Endothelial cell of umbilical vein (primary cell): ENCODE measurements at regions not wholly inside any gene's neighbourhood (a gene's known extent, or its start where the extent isn't known, plus 50 kb on each side); places are given as distances from the start of the nearest gene placed in this dataset.

Experiments
- BruUV-seq: library from RNA; stranded (reverse); fragments of 400-500 nt; replicated peaks from 2 replicates; lab custom pipeline; 2021; lab: Mats Ljungman, UMichigan
- CTCF ChIA-PET: fragments of 300-600, 350-600 bp; sonication (Branson Sonifier 250); formaldehyde crosslinking; loops from one replicate; lab custom pipeline; 2021; ENCODE audit warnings: antibody characterized with exemption, inconsistent platforms; lab: Charles Lee
- POLR2A ChIA-PET: fragments of 300-600, 350-600 bp; sonication (Branson Sonifier 250); formaldehyde crosslinking; loops from one replicate; lab custom pipeline; 2021; ENCODE audit warnings: antibody characterized with exemption, inconsistent platforms; lab: Charles Lee
- DNase-seq: peaks from one replicate; pipeline ENCODE4 v3.0.0-alpha.2; 2011; ENCODE audit warnings: low read depth, low spot score
- FAIRE-seq: peaks from 2 replicates; lab custom pipeline; 2011; peaks lifted over from hg19 to GRCh38; lab: Jason Lieb, UNC
- H2AFZ ChIP-seq: 2 replicates; pipeline ENCODE4 v1.6.0; 2012; ENCODE audit warnings: low read depth, low read length, control low read depth, inconsistent platforms
- H3K27ac ChIP-seq: 2 replicates; pipeline ENCODE4 v1.5.1; 2011; ENCODE audit warnings: low read depth, mild to moderate bottlenecking, control low read depth, low read length, moderate library complexity; ENCODE audit not compliant: insufficient read depth
- H3K27me3 ChIP-seq, 2 experiments: 2 replicates each; pipeline versions ENCODE4 v1.6.0 to v1.6.1; 2011; ENCODE audit warnings: low read length in 2 of 2, mixed read lengths in 1 of 2; ENCODE audit not compliant: control insufficient read depth in 2 of 2, insufficient read depth in 2 of 2
- H3K36me3 ChIP-seq, 2 experiments: 2 replicates in 1 of 2; 3 replicates in 1 of 2; pipeline ENCODE4 v1.5.1; 2011; ENCODE audit warnings: low read length in 2 of 2, mild to moderate bottlenecking in 1 of 2, moderate library complexity in 1 of 2; ENCODE audit not compliant: control insufficient read depth in 2 of 2, insufficient read depth in 2 of 2; ENCODE audit errors: extremely low read depth in 1 of 2
- H3K4me1 ChIP-seq: 3 replicates; pipeline ENCODE4 v1.5.1; 2011; ENCODE audit warnings: mild to moderate bottlenecking, low read length; ENCODE audit not compliant: control insufficient read depth, insufficient read depth; ENCODE audit errors: extremely low read depth
- H3K4me2 ChIP-seq: 2 replicates; pipeline ENCODE4 v1.6.1; 2011; ENCODE audit warnings: low read length, control low read depth, mixed read lengths; ENCODE audit not compliant: insufficient read depth
- H3K4me3 ChIP-seq, 3 experiments: fragments of 200-600 bp in 1 of 3; sonication (generic), shearing (Covaris generic) in 1 of 3; replicated peaks in 1 of 3; 2 replicates each; pipeline ENCODE4 v1.5.1; 2011 to 2016; ENCODE audit warnings: control low read depth in 3 of 3, low read length in 3 of 3, mild to moderate bottlenecking in 2 of 3, inconsistent platforms in 1 of 3, low read depth in 1 of 3, moderate library complexity in 1 of 3; ENCODE audit not compliant: insufficient read depth in 1 of 3
- H3K79me2 ChIP-seq: 2 replicates; pipeline ENCODE4 v1.6.0; 2012; ENCODE audit warnings: low read length, inconsistent platforms; ENCODE audit not compliant: control insufficient read depth, insufficient read depth
- H3K9ac ChIP-seq: replicated peaks from 2 replicates; pipeline ENCODE3; 2011; ENCODE audit warnings: low read length, control low read depth; ENCODE audit not compliant: insufficient read depth; ENCODE audit errors: extremely low read depth
- H3K9me1 ChIP-seq: replicated peaks from 3 replicates; pipeline ENCODE4 v1.6.0; 2011; ENCODE audit warnings: mild to moderate bottlenecking, low read length; ENCODE audit not compliant: control insufficient read depth, insufficient read depth; ENCODE audit errors: extremely low read depth
- H3K9me3 ChIP-seq: replicated peaks from 2 replicates; pipeline ENCODE4 v1.5.1; 2012; ENCODE audit warnings: low read length, inconsistent platforms; ENCODE audit not compliant: control insufficient read depth, insufficient read depth
- H4K20me1 ChIP-seq: replicated peaks from 2 replicates; pipeline ENCODE3; 2011; ENCODE audit warnings: mild to moderate bottlenecking, low read length; ENCODE audit not compliant: control insufficient read depth, insufficient read depth; ENCODE audit errors: extremely low read depth
- CTCF ChIP-seq, 2 donors: IDR thresholded peaks; 1 replicate in 1 of 2; 2 replicates in 1 of 2; pipeline ENCODE4 v1.5.1; 2011; ENCODE audit warnings: low read length in 2 of 2, mild to moderate bottlenecking in 2 of 2, moderate library complexity in 2 of 2, control low read depth in 1 of 2, inconsistent platforms in 1 of 2, low read depth in 1 of 2; ENCODE audit not compliant: insufficient read depth in 1 of 2; ENCODE audit errors: extremely low read depth in 1 of 2
- EZH2 ChIP-seq: IDR thresholded peaks from 2 replicates; pipeline ENCODE4 v1.6.1; 2012; ENCODE audit warnings: borderline replicate concordance, low read depth, mild to moderate bottlenecking, moderate library complexity, low read length, inconsistent platforms; ENCODE audit not compliant: severe bottlenecking
- FOS ChIP-seq: IDR thresholded peaks from 2 replicates; pipeline ENCODE4 v1.6.1; 2011; ENCODE audit warnings: mild to moderate bottlenecking, low read length, moderate library complexity, borderline replicate concordance; ENCODE audit not compliant: insufficient read depth
- GATA2 ChIP-seq: IDR thresholded peaks from 2 replicates; pipeline ENCODE4 v1.7.0; 2011; ENCODE audit warnings: low read depth, mild to moderate bottlenecking, moderate library complexity, mixed read lengths, low read length; ENCODE audit not compliant: insufficient read length, insufficient read depth
- JUN ChIP-seq: IDR thresholded peaks from 2 replicates; pipeline ENCODE4 v1.6.1; 2011; ENCODE audit warnings: borderline replicate concordance, low read depth; ENCODE audit not compliant: insufficient read length, insufficient read depth
- MAX ChIP-seq: IDR thresholded peaks from 2 replicates; pipeline ENCODE4 v1.6.1; 2011; ENCODE audit not compliant: insufficient read depth, insufficient read length
- MYC ChIP-seq: IDR thresholded peaks from one replicate; pipeline ENCODE4 v1.6.1; 2011; ENCODE audit warnings: mild to moderate bottlenecking, low read depth, low read length
- POLR2A ChIP-seq: IDR thresholded peaks from 2 replicates; pipeline ENCODE4 v1.6.1; 2012; ENCODE audit warnings: low read depth, mild to moderate bottlenecking, control low read depth, low read length
- POLR2AphosphoS5 ChIP-seq: IDR thresholded peaks from 2 replicates; pipeline ENCODE4 v1.6.1; 2012; ENCODE audit warnings: low read depth, mild to moderate bottlenecking, control low read depth, low read length, moderate library complexity; ENCODE audit not compliant: insufficient read depth
- dilution Hi-C: fragments of 300-500 bp; cut with MboI; formaldehyde crosslinking; loops from one replicate; pipeline ENCODE4 v1.15.0; 2019; ENCODE audit warnings: low sequenced_read_pairs; ENCODE audit not compliant: extremely low pct_ligation_motif_present
- intact Hi-C: fragments of 100-400 bp; cut with micrococcal nuclease; formaldehyde crosslinking; loops from one replicate; pipeline ENCODE4 v1.10.0; 2022

- BruUV-seq: no TSS peak
- dilution Hi-C loops: no loop called here
- FAIRE-seq: no peak
Measured at GRCh38 chr3:82354228-82354627, 592.8 kb upstream of the GBE1 start.

More at GRCh38 chr3:82354228-82354627, 592.8 kb upstream of the GBE1 start:
- Histone ChIP-seq H3K9ac (no peak overlapping the region), H3K27me3 (no peaks in the 10 kb centered on the region), H3K9me3 (no peaks in the 10 kb centered on the region), H3K4me3 (no peak overlapping the region), H3K36me3 (no peaks in the 10 kb centered on the region), H3K4me2 (no peak overlapping the region), H3K27ac (no peak overlapping the region), H3K9me1 (no peaks in the 10 kb centered on the region), H3K79me2 (no peaks in the 10 kb centered on the region), H2AFZ (no peak overlapping the region), H4K20me1 (no peaks in the 10 kb centered on the region), H3K4me1 (no peaks in the 10 kb centered on the region)
- TF ChIP-seq CTCF (IDR thresholded peaks at IDR 0.05; ENCODE audit: extremely low read depth in 1 of 2, insufficient read depth in 1 of 2, low read depth in 1 of 2, low read length in 2 of 2) (no peak), EZH2 (no peak), GATA2 (no peak), JUN (no peak), MAX (no peak), MYC (no peak), FOS (no peak), POLR2A (no peak), POLR2AphosphoS5 (no peak)
- ChIA-PET CTCF (no interaction called here), POLR2A (no interaction called here)
- DNase-seq: no peak
- intact Hi-C loops: no loop called here
